A549 (cell line): ENCODE measurements at regions not wholly inside any gene's neighbourhood (a gene's known extent, or its start where the extent isn't known, plus 50 kb on each side); places are given as distances from the start of the nearest gene placed in this dataset.

Experiments used
- FOSL2 ChIP-seq, 2 experiments: fragments of 450-650 bp in 1 of 2; fragments of >200 bp in 1 of 2; sonication (Bioruptor Twin) in 1 of 2; formaldehyde crosslinking; IDR thresholded peaks; 2 replicates each; pipeline versions ENCODE4 v1.5.0 to v1.6.1; 2016 to 2020; ENCODE audit warnings: mild to moderate bottlenecking in 1 of 2, moderate library complexity in 1 of 2
- HOXA7 ChIP-seq: fragments of 250-450 bp; sonication (Bioruptor Pico); IDR thresholded peaks from 2 replicates; pipeline ENCODE4 v1.5.0; 2020; ENCODE audit warnings: mild to moderate bottlenecking, moderate library complexity
- TF ChIP-seq, protein P1 (sequence below): fragments of >200 bp; sonication (Bioruptor Twin); formaldehyde crosslinking; IDR thresholded peaks from 3 replicates; pipeline ENCODE4 v1.5.1; 2016

DNA sequence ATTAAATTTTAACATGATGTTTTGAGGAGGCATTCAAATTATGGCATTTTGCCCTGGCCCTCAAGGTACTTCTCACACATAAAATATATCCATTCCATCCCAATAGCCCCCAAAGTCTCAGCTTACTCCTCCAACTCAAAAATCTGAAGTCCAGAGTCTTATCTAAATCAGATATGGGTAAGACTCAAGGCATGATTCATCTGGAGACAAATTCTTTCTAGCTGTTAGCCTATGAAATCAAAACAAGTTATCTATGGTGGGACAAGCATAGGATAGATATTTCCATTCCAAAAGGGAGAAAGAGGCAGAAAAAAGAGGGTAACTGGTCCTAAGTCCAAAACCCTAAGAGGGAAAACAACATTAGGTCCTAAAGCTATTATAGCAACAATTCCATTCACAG lies 408.4 kb downstream of the ZNF608 start:
- TF ChIP-seq FOSL2 (IDR thresholded peaks at IDR 0.05) (no peak), FOSL2 (CRISPR knock-in tag; IDR thresholded peaks at IDR 0.05) (no peak), HOXA7 (no peak)
- TF ChIP-seq, protein P1, sequence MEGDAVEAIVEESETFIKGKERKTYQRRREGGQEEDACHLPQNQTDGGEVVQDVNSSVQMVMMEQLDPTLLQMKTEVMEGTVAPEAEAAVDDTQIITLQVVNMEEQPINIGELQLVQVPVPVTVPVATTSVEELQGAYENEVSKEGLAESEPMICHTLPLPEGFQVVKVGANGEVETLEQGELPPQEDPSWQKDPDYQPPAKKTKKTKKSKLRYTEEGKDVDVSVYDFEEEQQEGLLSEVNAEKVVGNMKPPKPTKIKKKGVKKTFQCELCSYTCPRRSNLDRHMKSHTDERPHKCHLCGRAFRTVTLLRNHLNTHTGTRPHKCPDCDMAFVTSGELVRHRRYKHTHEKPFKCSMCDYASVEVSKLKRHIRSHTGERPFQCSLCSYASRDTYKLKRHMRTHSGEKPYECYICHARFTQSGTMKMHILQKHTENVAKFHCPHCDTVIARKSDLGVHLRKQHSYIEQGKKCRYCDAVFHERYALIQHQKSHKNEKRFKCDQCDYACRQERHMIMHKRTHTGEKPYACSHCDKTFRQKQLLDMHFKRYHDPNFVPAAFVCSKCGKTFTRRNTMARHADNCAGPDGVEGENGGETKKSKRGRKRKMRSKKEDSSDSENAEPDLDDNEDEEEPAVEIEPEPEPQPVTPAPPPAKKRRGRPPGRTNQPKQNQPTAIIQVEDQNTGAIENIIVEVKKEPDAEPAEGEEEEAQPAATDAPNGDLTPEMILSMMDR, result no peak
